IMR-90 (cell line): ENCODE measurements at regions not wholly inside any gene's neighbourhood (a gene's known extent, or its start where the extent isn't known, plus 50 kb on each side); places are given as distances from the start of the nearest gene placed in this dataset.

Experiments
- ATAC-seq: fragments of 200-7000 bp; cut with Tn5 transposase; 2 replicates; pipeline ENCODE4 v1.9.1; 2020; ENCODE audit warnings: low read depth, mild to moderate bottlenecking, moderate library complexity
- BruUV-seq: library from RNA; stranded (reverse); fragments of 400-500 nt; replicated peaks from 2 replicates; lab custom pipeline; 2021; lab: Mats Ljungman, UMichigan
- CTCF ChIA-PET: fragments of 300-600 bp; formaldehyde crosslinking; extraction: SDS; loops from one replicate; lab custom pipeline; 2021; ENCODE audit warnings: antibody characterized with exemption; lab: Yijun Ruan, JAX
- POLR2A ChIA-PET: fragments of 300-600 bp; sonication (Branson Sonifier 250); formaldehyde crosslinking; loops from one replicate; lab custom pipeline; 2022; ENCODE audit warnings: antibody characterized with exemption; ENCODE audit not compliant: unreplicated experiment; lab: Charles Lee
- DNase-seq: peaks from one replicate; pipeline ENCODE4 v3.0.0; 2013
- H2AFZ ChIP-seq: replicated peaks from 2 replicates; pipeline ENCODE3; 2013; ENCODE audit warnings: low read length, mild to moderate bottlenecking; ENCODE audit not compliant: poor library complexity
- H2AK5ac ChIP-seq: 2 replicates; pipeline ENCODE4 v1.6.1; 2013; ENCODE audit warnings: low read depth, low read length, inconsistent platforms
- H2AK9ac ChIP-seq: replicated peaks from 2 replicates; pipeline ENCODE3; 2013; ENCODE audit warnings: mild to moderate bottlenecking, low read depth, low read length, moderate library complexity; ENCODE audit not compliant: poor library complexity
- H2BK120ac ChIP-seq: 2 replicates; pipeline ENCODE4 v1.6.1; 2013; ENCODE audit warnings: low read depth, low read length, inconsistent platforms
- H2BK15ac ChIP-seq: 3 replicates; pipeline ENCODE4 v1.6.1; 2013; ENCODE audit warnings: low read depth, low read length, inconsistent platforms
- H2BK20ac ChIP-seq: 2 replicates; pipeline ENCODE4 v1.6.1; 2013; ENCODE audit warnings: low read depth, mild to moderate bottlenecking, inconsistent platforms, low read length, moderate library complexity
- H2BK5ac ChIP-seq: 2 replicates; pipeline ENCODE4 v1.6.1; 2013; ENCODE audit warnings: mild to moderate bottlenecking, low read depth, low read length, inconsistent platforms; ENCODE audit not compliant: poor library complexity, severe bottlenecking
- H3K14ac ChIP-seq: replicated peaks from 2 replicates; pipeline ENCODE4 v1.6.1; 2013; ENCODE audit warnings: low read depth, low read length, inconsistent platforms
- H3K18ac ChIP-seq: 2 replicates; pipeline ENCODE4 v1.6.1; 2013; ENCODE audit warnings: low read depth, low read length, control low read depth
- H3K23ac ChIP-seq: 2 replicates; pipeline ENCODE4 v1.6.1; 2013; ENCODE audit warnings: low read depth, low read length, inconsistent platforms
- H3K27ac ChIP-seq: 2 replicates; pipeline ENCODE4 v1.5.1; 2013; ENCODE audit warnings: mild to moderate bottlenecking, control low read depth, low read length; ENCODE audit not compliant: insufficient read depth
- H3K27me3 ChIP-seq: 2 replicates; pipeline ENCODE4 v1.6.1; 2013; ENCODE audit warnings: low read length; ENCODE audit not compliant: control insufficient read depth, insufficient read depth
- H3K36me3 ChIP-seq: 2 replicates; pipeline ENCODE4 v1.6.1; 2013; ENCODE audit warnings: low read length, mixed read lengths; ENCODE audit not compliant: control insufficient read depth, insufficient read depth
- H3K4ac ChIP-seq: 2 replicates; pipeline ENCODE4 v1.6.1; 2013; ENCODE audit warnings: low read depth, low read length, inconsistent platforms
- H3K4me1 ChIP-seq: 2 replicates; pipeline ENCODE4 v1.6.1; 2013; ENCODE audit warnings: low read length, mixed read lengths; ENCODE audit not compliant: control insufficient read depth, insufficient read depth
- H3K4me2 ChIP-seq: 2 replicates; pipeline ENCODE4 v1.6.1; 2013; ENCODE audit warnings: low read depth, mild to moderate bottlenecking, control low read depth, low read length, moderate library complexity
- H3K4me3 ChIP-seq: 2 replicates; pipeline ENCODE4 v1.5.1; 2013; ENCODE audit warnings: low read depth, mild to moderate bottlenecking, control low read depth, low read length, moderate library complexity; ENCODE audit not compliant: insufficient read depth
- H3K56ac ChIP-seq: 2 replicates; pipeline ENCODE4 v1.6.1; 2013; ENCODE audit warnings: low read length, inconsistent platforms; ENCODE audit not compliant: insufficient read depth; ENCODE audit errors: extremely low read depth
- H3K79me1 ChIP-seq, 2 experiments: 2 replicates each; pipeline ENCODE4 v1.6.1; 2013; ENCODE audit warnings: low read length in 2 of 2, inconsistent platforms in 1 of 2, low read depth in 1 of 2
- H3K9ac ChIP-seq: 2 replicates; pipeline ENCODE4 v1.6.1; 2013; ENCODE audit warnings: low read depth, low read length, control low read depth
- H3K9me1 ChIP-seq: 2 replicates; pipeline ENCODE4 v1.6.1; 2013; ENCODE audit warnings: low read length, inconsistent platforms; ENCODE audit not compliant: insufficient read depth
- H3K9me3 ChIP-seq: 2 replicates; pipeline ENCODE4 v1.6.1; 2013; ENCODE audit warnings: low read length; ENCODE audit not compliant: control insufficient read depth, insufficient read depth
- H4K20me1 ChIP-seq: 2 replicates; pipeline ENCODE4 v1.6.1; 2013; ENCODE audit warnings: low read length, inconsistent platforms; ENCODE audit not compliant: insufficient read depth
- H4K5ac ChIP-seq: 2 replicates; pipeline ENCODE4 v1.6.1; 2013; ENCODE audit warnings: mild to moderate bottlenecking, low read depth, low read length, control low read depth
- H4K8ac ChIP-seq, 2 experiments: 2 replicates each; pipeline ENCODE4 v1.6.1; 2013; ENCODE audit warnings: low read depth in 2 of 2, low read length in 2 of 2, control low read depth in 1 of 2, inconsistent platforms in 1 of 2
- H4K91ac ChIP-seq: 2 replicates; pipeline ENCODE4 v1.6.1; 2013; ENCODE audit warnings: low read depth, low read length, inconsistent platforms; ENCODE audit not compliant: insufficient read depth
- NFE2L2 ChIP-seq: fragments of 150-350 bp; IDR thresholded peaks from 2 replicates; pipeline ENCODE4 v1.6.1; 2016; ENCODE audit warnings: low read depth, mild to moderate bottlenecking, low read length
- SMC3 ChIP-seq: fragments of 150-350 bp; IDR thresholded peaks from 2 replicates; pipeline ENCODE4 v1.6.1; 2016; ENCODE audit warnings: low read depth, mild to moderate bottlenecking, antibody characterized with exemption, low read length, moderate library complexity
- WGBS, 2 experiments: methylation state at CpG; one replicate each; pipeline versions ENCODE4 v1.1.5 to v1.1.7; 2013; ENCODE audit warnings: missing lambda C conversion rate in 2 of 2; ENCODE audit not compliant: insufficient read length in 1 of 2; ENCODE audit errors: extremely low coverage in 2 of 2; 5-methylcytosine and 5-hydroxymethylcytosine counted together
- dilution Hi-C: fragments of 300-500 bp; cut with HindIII; formaldehyde crosslinking; loops from one replicate; pipeline ENCODE4 v1.14.3; 2018; ENCODE audit warnings: low sequenced_read_pairs; ENCODE audit not compliant: unreplicated experiment
- in situ Hi-C: fragments of 300-500 bp; cut with MboI; formaldehyde crosslinking; loops from 3 replicates; pipeline ENCODE4 v1.14.3; 2019; ENCODE audit warnings: low sequenced_read_pairs, inconsistent platforms, mixed read lengths
- intact Hi-C: fragments of 100-400 bp; cut with micrococcal nuclease; formaldehyde crosslinking; loops from 2 replicates; pipeline ENCODE4 v1.10.0; 2022

DNA sequence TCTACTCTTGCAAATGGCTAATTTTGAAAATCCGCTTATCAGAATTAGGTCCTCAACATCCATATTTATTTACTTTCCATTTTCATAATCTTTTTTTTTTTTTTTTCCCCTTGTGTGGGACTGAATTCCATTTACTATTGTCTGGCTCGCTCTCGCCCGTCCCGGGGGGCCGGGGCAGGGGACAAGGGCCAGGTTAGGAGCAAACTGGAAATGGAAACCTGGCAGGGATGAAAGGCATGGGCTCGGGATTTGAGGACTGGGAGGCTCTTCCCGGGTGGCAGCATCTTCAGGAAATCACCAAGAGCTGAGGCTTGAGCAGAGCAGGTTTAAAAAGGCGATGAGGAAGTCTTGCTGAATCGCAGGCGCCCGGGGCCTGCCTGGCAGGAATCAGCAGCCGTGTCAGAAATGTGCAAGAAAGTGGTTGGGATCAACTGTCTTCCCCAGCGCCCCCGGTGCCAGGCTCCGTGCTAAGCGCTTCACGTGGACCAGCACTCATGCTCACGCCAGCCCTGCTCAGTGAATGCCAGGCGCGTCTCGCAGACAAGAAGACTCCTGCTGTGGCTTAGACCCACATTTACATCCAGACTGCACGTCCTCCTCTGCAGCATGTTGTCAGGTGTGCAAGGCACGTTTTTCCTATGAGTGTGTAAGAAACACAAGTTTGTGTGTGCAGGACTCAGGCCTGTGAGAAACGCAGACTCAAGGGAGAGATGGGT is 66.3 kb upstream of the UNC5A start:
- no peak overlapping the region for H2AFZ ChIP-seq
- intact Hi-C loops (no loop called here), in situ Hi-C loops (no loop called here), dilution Hi-C loops (no loop called here)
- no peak overlapping the region for H3K9ac ChIP-seq
- H3K36me3 ChIP-seq: no peaks in the 10 kb centered on the region
- no peak overlapping the region for H3K56ac ChIP-seq
- H3K14ac ChIP-seq: no peak overlapping the region
- H3K27ac ChIP-seq: no peak overlapping the region
- H3K4me1 ChIP-seq: no peaks in the 10 kb centered on the region
- peaks cover 2% of the 10 kb centered on the region; the same call in 1 of the 2 replicates for H3K9me3 ChIP-seq
- H4K5ac ChIP-seq: no peak overlapping the region
- no peak overlapping the region for H2AK5ac ChIP-seq
- H3K4me3 ChIP-seq: no peak overlapping the region
- H3K4me2 ChIP-seq: no peak overlapping the region; the same call in 1 of the 2 replicates
- H3K27me3 ChIP-seq: peaks cover 82% of the 10 kb centered on the region
- CTCF ChIA-PET: interaction anchor here (0.7 kb wide), 1 partner anchor 15 kb away, joined by 3 read pairs; no protein-coding TSS in a partner anchor
- DNase-seq: no peak
- TF ChIP-seq NFE2L2 (no peak), SMC3 (no peak)
- no peak overlapping the region for H3K4ac ChIP-seq
- BruUV-seq: no TSS peak
- H3K18ac ChIP-seq: no peak overlapping the region
- 40% methylated on average over 10 of the region's 25 CpGs; no CpG with 5 or more reads in 1 of the 2 experiments for WGBS, 2 experiments
- no peaks in the 10 kb centered on the region for H3K79me1 ChIP-seq
- H2BK15ac ChIP-seq: no peak overlapping the region
- no peak overlapping the region for H3K23ac ChIP-seq
- no peaks in the 10 kb centered on the region for H3K9me1 ChIP-seq
- no peak for ATAC-seq
- H4K91ac ChIP-seq: no peak overlapping the region
- no peak overlapping the region for H4K8ac ChIP-seq
- H2BK20ac ChIP-seq: no peak overlapping the region
- H2AK9ac ChIP-seq: no peak overlapping the region
- H2BK5ac ChIP-seq: no peak overlapping the region
- no peak overlapping the region for H2BK120ac ChIP-seq
- peaks cover 3% of the 10 kb centered on the region; the same call in 1 of the 2 replicates for H4K20me1 ChIP-seq
- POLR2A ChIA-PET: no interaction called here
